ENCODE measurements at regions not wholly inside any gene's neighbourhood (a gene's known extent, or its start where the extent isn't known, plus 50 kb on each side); places are given as distances from the start of the nearest gene placed in this dataset.

GRCh38 chr12:105841840-105842239, 296.9 kb downstream of the NUAK1 start:
- Histone ChIP-seq H3K27me3 (ENCODE audit: control insufficient read depth, insufficient read depth, low read length) (no peaks in the 10 kb centered on the region), H3K4me3 (ENCODE audit: low read depth, low read length) (no peak overlapping the region), H3K36me3 (ENCODE audit: control insufficient read depth, insufficient read depth, low read length) (no peaks in the 10 kb centered on the region)
- CTCF ChIA-PET = no interaction called here
- TF ChIP-seq, protein P1, sequence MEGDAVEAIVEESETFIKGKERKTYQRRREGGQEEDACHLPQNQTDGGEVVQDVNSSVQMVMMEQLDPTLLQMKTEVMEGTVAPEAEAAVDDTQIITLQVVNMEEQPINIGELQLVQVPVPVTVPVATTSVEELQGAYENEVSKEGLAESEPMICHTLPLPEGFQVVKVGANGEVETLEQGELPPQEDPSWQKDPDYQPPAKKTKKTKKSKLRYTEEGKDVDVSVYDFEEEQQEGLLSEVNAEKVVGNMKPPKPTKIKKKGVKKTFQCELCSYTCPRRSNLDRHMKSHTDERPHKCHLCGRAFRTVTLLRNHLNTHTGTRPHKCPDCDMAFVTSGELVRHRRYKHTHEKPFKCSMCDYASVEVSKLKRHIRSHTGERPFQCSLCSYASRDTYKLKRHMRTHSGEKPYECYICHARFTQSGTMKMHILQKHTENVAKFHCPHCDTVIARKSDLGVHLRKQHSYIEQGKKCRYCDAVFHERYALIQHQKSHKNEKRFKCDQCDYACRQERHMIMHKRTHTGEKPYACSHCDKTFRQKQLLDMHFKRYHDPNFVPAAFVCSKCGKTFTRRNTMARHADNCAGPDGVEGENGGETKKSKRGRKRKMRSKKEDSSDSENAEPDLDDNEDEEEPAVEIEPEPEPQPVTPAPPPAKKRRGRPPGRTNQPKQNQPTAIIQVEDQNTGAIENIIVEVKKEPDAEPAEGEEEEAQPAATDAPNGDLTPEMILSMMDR (IDR thresholded peaks at IDR 0.05; ENCODE audit: insufficient read depth, low read depth, low read length) = no peak
- no peak for DNase-seq (ENCODE audit: low read depth)
- POLR2A ChIA-PET = no interaction called here

- Histone ChIP-seq H3K27me3 (ENCODE audit: control insufficient read depth, insufficient read depth, low read length) (no peaks in the 10 kb centered on the region), H3K36me3 (ENCODE audit: control insufficient read depth, insufficient read depth, low read length) (no peaks in the 10 kb centered on the region), H3K4me3 (ENCODE audit: low read depth, low read length) (no peak overlapping the region)
- POLR2A ChIA-PET = no interaction called here
- no peak for DNase-seq (ENCODE audit: low read depth)
- CTCF ChIA-PET = no interaction called here
- TF ChIP-seq, protein P1 (IDR thresholded peaks at IDR 0.05; ENCODE audit: insufficient read depth, low read depth, low read length) = no peak
Observed at GRCh38 chr12:105843561-105843960, 295.2 kb downstream of the NUAK1 start.

GRCh38 chr12:105843986-105844760, 294.6 kb downstream of the NUAK1 start:
- TF ChIP-seq, protein P1 (IDR thresholded peaks at IDR 0.05; ENCODE audit: insufficient read depth, low read depth, low read length) = no peak
- CTCF ChIA-PET = no interaction called here
- POLR2A ChIA-PET = no interaction called here
- peak; percentile 52 for DNase-seq (ENCODE audit: low read depth)
- Histone ChIP-seq H3K4me3 (ENCODE audit: low read depth, low read length) (no peak overlapping the region), H3K36me3 (ENCODE audit: control insufficient read depth, insufficient read depth, low read length) (no peaks in the 10 kb centered on the region), H3K27me3 (ENCODE audit: control insufficient read depth, insufficient read depth, low read length) (no peaks in the 10 kb centered on the region)

GRCh38 chr12:105846331-105846730, 292.4 kb downstream of the NUAK1 start:
- TF ChIP-seq, protein P1 (IDR thresholded peaks at IDR 0.05; ENCODE audit: insufficient read depth, low read depth, low read length) = no peak
- CTCF ChIA-PET = no interaction called here
- POLR2A ChIA-PET = no interaction called here
- DNase-seq (ENCODE audit: low read depth) = no peak
- Histone ChIP-seq H3K4me3 (ENCODE audit: low read depth, low read length) (no peak overlapping the region), H3K36me3 (ENCODE audit: control insufficient read depth, insufficient read depth, low read length) (no peaks in the 10 kb centered on the region), H3K27me3 (ENCODE audit: control insufficient read depth, insufficient read depth, low read length) (no peaks in the 10 kb centered on the region)

DNA sequence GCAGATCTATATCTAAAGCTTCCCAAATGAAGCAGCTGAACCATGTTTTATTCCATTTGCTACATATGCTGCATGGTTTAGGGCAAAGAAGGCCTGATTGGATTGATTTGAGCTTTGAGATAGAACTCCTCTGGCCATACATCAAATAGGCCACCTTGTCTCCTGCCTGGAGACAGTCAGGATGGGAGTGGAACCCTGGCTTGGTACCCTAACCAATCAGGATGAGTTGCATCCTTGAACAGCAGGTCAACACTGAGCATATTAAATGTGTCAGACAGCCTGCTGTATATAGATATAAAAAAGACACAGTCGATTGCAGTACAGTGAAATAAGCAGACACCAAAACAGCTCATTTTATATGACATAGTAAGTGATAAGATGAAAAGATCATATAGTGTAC, 291.7 kb downstream of the NUAK1 start:
- ChIA-PET CTCF (interaction anchor here (1.1 kb wide), 1 partner anchor 54 kb away, joined by 3 read pairs; no protein-coding TSS in a partner anchor), POLR2A (no interaction called here)
- DNase-seq (ENCODE audit: low read depth) = no peak
- Histone ChIP-seq H3K4me3 (ENCODE audit: low read depth, low read length) (no peak overlapping the region), H3K27me3 (ENCODE audit: control insufficient read depth, insufficient read depth, low read length) (no peaks in the 10 kb centered on the region), H3K36me3 (ENCODE audit: control insufficient read depth, insufficient read depth, low read length) (no peaks in the 10 kb centered on the region)
- TF ChIP-seq, protein P1 (IDR thresholded peaks at IDR 0.05; ENCODE audit: insufficient read depth, low read depth, low read length) = no peak
